Cardiac muscle cell (in vitro differentiated cells and primary cell): ENCODE measurements at regions not wholly inside any gene's neighbourhood (a gene's known extent, or its start where the extent isn't known, plus 50 kb on each side); places are given as distances from the start of the nearest gene placed in this dataset.
"Not testable (repeated sequence)": the region's sequence is repeated elsewhere in the genome, so short reads cannot be mapped to it uniquely, and the experiment has no call there.

Experiments used
- DNase-seq, 2 donors: peaks; one replicate each; pipeline versions ENCODE4 v3.0.0 to v3.0.0-alpha.2; 2010 to 2017; ENCODE audit warnings: low read depth in 1 of 2, low spot score in 1 of 2
- H3K27ac ChIP-seq: fragments of 200-600 bp; sonication (generic); 2 replicates; pipeline ENCODE4 v1.5.1; 2016
- H3K27me3 ChIP-seq: fragments of 200-600 bp; sonication (generic); 2 replicates; pipeline ENCODE4 v1.6.0; 2016; ENCODE audit warnings: control low read depth
- H3K36me3 ChIP-seq: fragments of 200-600 bp; sonication (generic); 2 replicates; pipeline ENCODE4 v1.5.1; 2016; ENCODE audit warnings: control low read depth
- H3K4me1 ChIP-seq: fragments of 200-600 bp; sonication (generic); 2 replicates; pipeline ENCODE4 v1.8.1; 2017; ENCODE audit warnings: low read depth, mild to moderate bottlenecking, mixed run types
- H3K4me3 ChIP-seq: fragments of 200-600 bp; sonication (generic); 2 replicates; pipeline ENCODE4 v1.5.1; 2016; ENCODE audit warnings: mild to moderate bottlenecking
- H3K9me3 ChIP-seq: fragments of 200-600 bp; sonication (generic); 2 replicates; pipeline ENCODE4 v1.5.1; 2017; ENCODE audit warnings: low read depth, mild to moderate bottlenecking, control low read depth
- TF ChIP-seq, protein P1 (sequence below): IDR thresholded peaks from 2 replicates; pipeline ENCODE4 v1.5.1; 2012; ENCODE audit warnings: low read depth, mild to moderate bottlenecking, low read length

- no peak overlapping the region for H3K4me3 ChIP-seq
- H3K36me3 ChIP-seq = no peaks in the 10 kb centered on the region
- H3K27me3 ChIP-seq = no peaks in the 10 kb centered on the region
- H3K4me1 ChIP-seq = peaks cover 6% of the 10 kb centered on the region
- TF ChIP-seq, protein P1, sequence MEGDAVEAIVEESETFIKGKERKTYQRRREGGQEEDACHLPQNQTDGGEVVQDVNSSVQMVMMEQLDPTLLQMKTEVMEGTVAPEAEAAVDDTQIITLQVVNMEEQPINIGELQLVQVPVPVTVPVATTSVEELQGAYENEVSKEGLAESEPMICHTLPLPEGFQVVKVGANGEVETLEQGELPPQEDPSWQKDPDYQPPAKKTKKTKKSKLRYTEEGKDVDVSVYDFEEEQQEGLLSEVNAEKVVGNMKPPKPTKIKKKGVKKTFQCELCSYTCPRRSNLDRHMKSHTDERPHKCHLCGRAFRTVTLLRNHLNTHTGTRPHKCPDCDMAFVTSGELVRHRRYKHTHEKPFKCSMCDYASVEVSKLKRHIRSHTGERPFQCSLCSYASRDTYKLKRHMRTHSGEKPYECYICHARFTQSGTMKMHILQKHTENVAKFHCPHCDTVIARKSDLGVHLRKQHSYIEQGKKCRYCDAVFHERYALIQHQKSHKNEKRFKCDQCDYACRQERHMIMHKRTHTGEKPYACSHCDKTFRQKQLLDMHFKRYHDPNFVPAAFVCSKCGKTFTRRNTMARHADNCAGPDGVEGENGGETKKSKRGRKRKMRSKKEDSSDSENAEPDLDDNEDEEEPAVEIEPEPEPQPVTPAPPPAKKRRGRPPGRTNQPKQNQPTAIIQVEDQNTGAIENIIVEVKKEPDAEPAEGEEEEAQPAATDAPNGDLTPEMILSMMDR = no peak
- H3K27ac ChIP-seq = no peak overlapping the region
- DNase-seq = no peak
- no peaks in the 10 kb centered on the region for H3K9me3 ChIP-seq
These were observed 119.8 kb upstream of the STARD13 start for GRCh38 chr13:33405371-33405770.

DNA sequence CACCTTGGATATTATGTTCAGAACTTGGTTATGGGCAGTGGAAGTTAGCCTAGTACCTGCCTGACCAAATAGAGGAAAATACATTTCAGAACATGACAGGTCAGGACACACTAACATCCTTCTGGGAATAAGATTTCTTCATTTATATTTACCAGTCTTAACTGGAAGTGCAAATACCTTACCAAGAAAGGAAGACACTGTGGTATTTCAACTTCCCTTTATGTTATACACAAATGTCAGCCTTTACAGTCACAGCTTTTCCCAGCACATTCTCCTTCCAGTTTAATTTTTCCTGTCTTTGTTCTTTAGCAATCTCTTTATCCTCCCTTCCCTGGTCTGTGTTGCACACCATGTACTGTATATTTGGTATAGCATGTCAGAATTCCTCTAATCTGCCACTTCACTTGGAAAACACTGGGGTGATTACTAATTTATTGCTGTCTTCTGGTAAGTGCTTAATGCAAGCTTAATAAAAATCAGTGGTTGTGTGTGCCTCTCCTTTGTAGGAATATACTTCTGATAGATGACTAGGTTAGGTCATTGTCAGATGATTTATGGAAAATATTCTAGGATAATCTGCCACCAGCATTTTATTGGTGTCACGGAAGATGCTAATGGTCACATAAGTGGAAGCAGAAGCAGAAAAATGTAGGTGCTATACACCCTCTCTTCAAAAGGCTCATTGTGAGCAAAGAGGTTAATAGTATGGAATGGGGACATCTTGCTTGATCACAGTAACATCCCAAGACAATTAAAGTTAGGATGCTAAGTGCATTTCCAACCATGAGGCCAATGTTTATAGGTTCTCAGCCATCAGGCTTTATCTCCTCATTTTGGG is 124.3 kb upstream of the STARD13 start:
- Histone ChIP-seq H3K27ac (no peak overlapping the region), H3K9me3 (no peaks in the 10 kb centered on the region), H3K36me3 (no peaks in the 10 kb centered on the region), H3K4me3 (no peak overlapping the region), H3K4me1 (no peaks in the 10 kb centered on the region), H3K27me3 (no peaks in the 10 kb centered on the region)
- DNase-seq = no peak
- TF ChIP-seq, protein P1 = no peak

GRCh38 chr13:33410619-33411018 is 125.1 kb upstream of the STARD13 start:
- no peak overlapping the region for H3K4me3 ChIP-seq
- no peaks in the 10 kb centered on the region for H3K36me3 ChIP-seq
- DNase-seq = no peak
- no peaks in the 10 kb centered on the region for H3K27me3 ChIP-seq
- no peak overlapping the region for H3K27ac ChIP-seq
- TF ChIP-seq, protein P1 = no peak
- no peaks in the 10 kb centered on the region for H3K9me3 ChIP-seq
- no peaks in the 10 kb centered on the region for H3K4me1 ChIP-seq

DNA sequence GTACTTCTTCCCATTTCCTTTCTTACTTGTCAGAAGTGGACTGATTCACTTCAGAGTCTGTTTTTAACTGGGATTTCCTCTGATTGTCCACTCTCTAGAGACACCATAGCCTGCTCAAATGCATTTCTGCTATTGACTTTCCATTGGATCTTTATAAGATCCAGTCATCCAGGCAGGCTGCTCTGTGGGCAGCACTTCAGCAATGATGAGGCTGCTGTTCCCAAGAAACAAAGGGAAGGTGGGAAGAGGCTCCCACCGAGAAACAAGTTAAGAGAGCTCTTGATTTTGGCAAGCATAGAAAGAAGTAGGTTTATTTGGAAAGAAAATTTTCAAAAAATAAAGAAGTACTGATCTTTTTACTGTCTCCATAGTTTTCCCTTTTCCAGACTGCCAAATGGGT is 125.8 kb upstream of the STARD13 start:
- H3K4me1 ChIP-seq = peaks cover 4% of the 10 kb centered on the region
- H3K27ac ChIP-seq = no peak overlapping the region
- TF ChIP-seq, protein P1 = no peak
- no peaks in the 10 kb centered on the region for H3K27me3 ChIP-seq
- H3K4me3 ChIP-seq = no peak overlapping the region
- H3K9me3 ChIP-seq = no peaks in the 10 kb centered on the region
- no peaks in the 10 kb centered on the region for H3K36me3 ChIP-seq
- no peak for DNase-seq

DNA sequence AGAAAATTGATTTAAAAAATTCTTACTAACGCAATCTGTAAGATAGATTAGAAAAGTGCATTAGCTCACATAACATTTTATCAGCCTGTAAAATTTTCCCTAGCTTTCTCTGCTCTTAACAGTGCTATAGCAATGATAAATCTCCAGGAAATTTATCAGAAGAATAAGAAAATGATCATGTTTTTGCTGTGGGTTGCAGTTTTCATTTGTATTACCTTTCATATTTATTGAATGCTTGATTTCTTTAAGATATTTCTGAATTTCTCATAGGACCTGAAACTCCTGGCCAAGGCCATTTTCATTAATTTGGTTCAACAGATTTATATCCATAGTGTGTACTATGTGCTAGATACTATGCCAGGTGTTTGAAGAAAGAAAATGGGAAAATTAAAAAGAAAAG is 130.3 kb upstream of the STARD13 start:
- Histone ChIP-seq H3K27me3 (no peaks in the 10 kb centered on the region), H3K27ac (no peak overlapping the region), H3K4me1 (peaks cover 4% of the 10 kb centered on the region), H3K9me3 (no peaks in the 10 kb centered on the region), H3K36me3 (no peaks in the 10 kb centered on the region), H3K4me3 (no peak overlapping the region)
- TF ChIP-seq, protein P1 = no peak
- no peak for DNase-seq

GRCh38 chr13:33418224-33418953 is 132.8 kb upstream of the STARD13 start:
- not testable (repeated sequence) for H3K27ac ChIP-seq, H3K4me1 ChIP-seq, H3K9me3 ChIP-seq, H3K27me3 ChIP-seq, DNase-seq, H3K36me3 ChIP-seq, H3K4me3 ChIP-seq

- not testable (repeated sequence) for DNase-seq, H3K4me3 ChIP-seq, H3K9me3 ChIP-seq, H3K36me3 ChIP-seq, H3K4me1 ChIP-seq, H3K27me3 ChIP-seq, H3K27ac ChIP-seq
These were observed 134.6 kb upstream of the STARD13 start for GRCh38 chr13:33420117-33420516.
